ENCODE measurements at regions not wholly inside any gene's neighbourhood (a gene's known extent, or its start where the extent isn't known, plus 50 kb on each side); places are given as distances from the start of the nearest gene placed in this dataset.

DNA sequence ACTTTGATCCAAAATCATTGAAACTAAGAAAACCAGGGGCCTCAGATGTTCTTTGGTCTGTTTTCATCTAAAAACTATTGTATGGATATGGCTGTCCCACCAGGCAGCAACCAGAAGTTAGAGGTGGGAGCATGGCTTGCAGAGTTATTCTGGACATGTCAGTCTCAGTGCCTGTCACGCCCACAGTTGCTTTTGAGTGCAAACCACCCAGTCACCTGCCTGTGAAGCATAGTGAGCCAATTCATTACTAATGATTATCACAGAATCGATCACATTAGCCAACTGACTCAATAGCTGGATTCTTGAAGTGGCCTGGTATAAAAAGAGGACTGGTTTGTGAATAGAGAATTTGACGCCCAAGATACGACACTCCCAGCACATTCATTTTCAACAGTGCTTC lies 104.2 kb upstream of the SORBS2 start:
- TF ChIP-seq, protein P1, sequence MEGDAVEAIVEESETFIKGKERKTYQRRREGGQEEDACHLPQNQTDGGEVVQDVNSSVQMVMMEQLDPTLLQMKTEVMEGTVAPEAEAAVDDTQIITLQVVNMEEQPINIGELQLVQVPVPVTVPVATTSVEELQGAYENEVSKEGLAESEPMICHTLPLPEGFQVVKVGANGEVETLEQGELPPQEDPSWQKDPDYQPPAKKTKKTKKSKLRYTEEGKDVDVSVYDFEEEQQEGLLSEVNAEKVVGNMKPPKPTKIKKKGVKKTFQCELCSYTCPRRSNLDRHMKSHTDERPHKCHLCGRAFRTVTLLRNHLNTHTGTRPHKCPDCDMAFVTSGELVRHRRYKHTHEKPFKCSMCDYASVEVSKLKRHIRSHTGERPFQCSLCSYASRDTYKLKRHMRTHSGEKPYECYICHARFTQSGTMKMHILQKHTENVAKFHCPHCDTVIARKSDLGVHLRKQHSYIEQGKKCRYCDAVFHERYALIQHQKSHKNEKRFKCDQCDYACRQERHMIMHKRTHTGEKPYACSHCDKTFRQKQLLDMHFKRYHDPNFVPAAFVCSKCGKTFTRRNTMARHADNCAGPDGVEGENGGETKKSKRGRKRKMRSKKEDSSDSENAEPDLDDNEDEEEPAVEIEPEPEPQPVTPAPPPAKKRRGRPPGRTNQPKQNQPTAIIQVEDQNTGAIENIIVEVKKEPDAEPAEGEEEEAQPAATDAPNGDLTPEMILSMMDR (IDR thresholded peaks at IDR 0.05) = no peak
- TF ChIP-seq POLR2A (IDR thresholded peaks at IDR 0.05) = no peak

Measured in breast epithelium (tissue), 3 donors.